ENCODE measurements at regions not wholly inside any gene's neighbourhood (a gene's known extent, or its start where the extent isn't known, plus 50 kb on each side); places are given as distances from the start of the nearest gene placed in this dataset.

- Mint-ChIP-seq H3K9me3 (no peaks in the 10 kb centered on the region), H3K27ac (no peak overlapping the region), H3K4me3 (no peak overlapping the region), H3K4me1 (no peaks in the 10 kb centered on the region), H3K27me3 (ENCODE audit: insufficient read depth, low read depth, poor library complexity) (no peaks in the 10 kb centered on the region), H3K36me3 (ENCODE audit: low read depth) (no peaks in the 10 kb centered on the region)
- H3K27me3 ChIP-seq (ENCODE audit: insufficient read depth) = no peaks in the 10 kb centered on the region
- no peaks in the 10 kb centered on the region for H3K4me1 ChIP-seq (ENCODE audit: insufficient read depth)
- no peaks in the 10 kb centered on the region for H4K20me1 ChIP-seq (replicated peaks; ENCODE audit: insufficient read depth)
- no peak overlapping the region for H3K4me2 ChIP-seq
- no peak overlapping the region for H2AFZ ChIP-seq
- no peak overlapping the region for H3K27ac ChIP-seq (ENCODE audit: low read depth)
- H3F3A ChIP-seq (replicated peaks; ENCODE audit: low read depth) = no peaks in the 10 kb centered on the region
- no peaks in the 10 kb centered on the region for H3K36me3 ChIP-seq (ENCODE audit: insufficient read depth)
- DNase-seq (ENCODE audit: low spot score) = no peak
- no peaks in the 10 kb centered on the region for H3K79me2 ChIP-seq (replicated peaks; ENCODE audit: insufficient read depth)
- no peak for TF ChIP-seq ETS1 (IDR thresholded peaks at IDR 0.05)
- TF ChIP-seq CTCF (conservative IDR thresholded peaks at IDR 0.05; ENCODE audit: low read depth in 2 of 2) = no peak
- TF ChIP-seq EZH2 (IDR thresholded peaks at IDR 0.05; ENCODE audit: low read depth, unreplicated experiment) = no peak
- no peak for TF ChIP-seq ZNF114 (CRISPR knock-in tag; IDR thresholded peaks at IDR 0.05)
- no peak for TF ChIP-seq JUNB (IDR thresholded peaks at IDR 0.05; ENCODE audit: unreplicated experiment)
- TF ChIP-seq EZH2phosphoT487 (IDR thresholded peaks at IDR 0.05; ENCODE audit: unreplicated experiment) = no peak
- no peak for TF ChIP-seq REST (IDR thresholded peaks at IDR 0.05; ENCODE audit: unreplicated experiment)
- no peaks in the 10 kb centered on the region for H3K9me2 ChIP-seq (ENCODE audit: insufficient read depth)
- no peak overlapping the region for H3K4me3 ChIP-seq
- ATAC-seq = no peak
Observed at GRCh38 chrX:23575281-23575680, 92.0 kb upstream of the PRDX4 start.

- no peaks in the 10 kb centered on the region for H3K36me3 ChIP-seq (ENCODE audit: insufficient read depth)
- H3K4me2 ChIP-seq = no peak overlapping the region
- H3F3A ChIP-seq (replicated peaks; ENCODE audit: low read depth) = no peaks in the 10 kb centered on the region
- DNase-seq (ENCODE audit: low spot score) (no peak), ATAC-seq (no peak)
- H2AFZ ChIP-seq = no peak overlapping the region
- no peaks in the 10 kb centered on the region for H4K20me1 ChIP-seq (replicated peaks; ENCODE audit: insufficient read depth)
- no peak overlapping the region for H3K27ac ChIP-seq (ENCODE audit: low read depth)
- Mint-ChIP-seq H3K36me3 (ENCODE audit: low read depth) (no peaks in the 10 kb centered on the region), H3K4me3 (no peak overlapping the region), H3K27ac (no peak overlapping the region), H3K4me1 (no peaks in the 10 kb centered on the region), H3K27me3 (ENCODE audit: insufficient read depth, low read depth, poor library complexity) (no peaks in the 10 kb centered on the region), H3K9me3 (no peaks in the 10 kb centered on the region)
- H3K4me1 ChIP-seq (ENCODE audit: insufficient read depth) = no peaks in the 10 kb centered on the region
- no peak overlapping the region for H3K4me3 ChIP-seq
- H3K27me3 ChIP-seq (ENCODE audit: insufficient read depth) = no peaks in the 10 kb centered on the region
- no peaks in the 10 kb centered on the region for H3K79me2 ChIP-seq (replicated peaks; ENCODE audit: insufficient read depth)
- no peaks in the 10 kb centered on the region for H3K9me2 ChIP-seq (ENCODE audit: insufficient read depth)
- TF ChIP-seq POLR2AphosphoS5 (IDR thresholded peaks at IDR 0.05; ENCODE audit: low read depth) (no peak), CREB1 (CRISPR knock-in tag; IDR thresholded peaks at IDR 0.05; ENCODE audit: low read depth) (no peak), NANOG (IDR thresholded peaks at IDR 0.05; ENCODE audit: borderline replicate concordance) (no peak), ZNF331 (CRISPR knock-in tag; IDR thresholded peaks at IDR 0.05; ENCODE audit: low read depth) (no peak), STAT1 (IDR thresholded peaks at IDR 0.05; ENCODE audit: unreplicated experiment) (no peak), ETS1 (IDR thresholded peaks at IDR 0.05) (no peak), EZH2 (IDR thresholded peaks at IDR 0.05; ENCODE audit: low read depth, unreplicated experiment) (no peak), JUNB (IDR thresholded peaks at IDR 0.05; ENCODE audit: unreplicated experiment) (no peak), EZH2phosphoT487 (IDR thresholded peaks at IDR 0.05; ENCODE audit: unreplicated experiment) (no peak), CTCF (conservative IDR thresholded peaks at IDR 0.05; ENCODE audit: low read depth in 2 of 2) (no peak)
Observed at GRCh38 chrX:23578079-23578478, 89.2 kb upstream of the PRDX4 start.
